Cardiac fibroblast (primary cell): ENCODE measurements at regions not wholly inside any gene's neighbourhood (a gene's known extent, or its start where the extent isn't known, plus 50 kb on each side); places are given as distances from the start of the nearest gene placed in this dataset.
"Not testable (repeated sequence)": the region's sequence is repeated elsewhere in the genome, so short reads cannot be mapped to it uniquely, and the experiment has no call there.

Experiments used
- DNase-seq, 2 donors: peaks; one replicate each; pipeline versions ENCODE4 v3.0.0 to v3.0.0-alpha.2; 2010; ENCODE audit warnings: low read depth in 2 of 2
- H3K4me3 ChIP-seq, 2 donors: replicated peaks in 1 of 2; 1 replicate in 1 of 2; 2 replicates in 1 of 2; pipeline ENCODE4 v1.5.1; 2011; ENCODE audit warnings: low read depth in 2 of 2, low read length in 2 of 2, mild to moderate bottlenecking in 2 of 2, moderate library complexity in 1 of 2
- TF ChIP-seq, protein P1 (sequence below): IDR thresholded peaks from one replicate; pipeline ENCODE4 v1.5.1; 2011; ENCODE audit warnings: low read depth, mild to moderate bottlenecking, low read length, inconsistent platforms

GRCh38 chr11:81967242-81967641, 766.4 kb downstream of the FAM181B start:
- peak; percentile 2 to 9 for DNase-seq
- no peak overlapping the region for H3K4me3 ChIP-seq
- TF ChIP-seq, protein P1, sequence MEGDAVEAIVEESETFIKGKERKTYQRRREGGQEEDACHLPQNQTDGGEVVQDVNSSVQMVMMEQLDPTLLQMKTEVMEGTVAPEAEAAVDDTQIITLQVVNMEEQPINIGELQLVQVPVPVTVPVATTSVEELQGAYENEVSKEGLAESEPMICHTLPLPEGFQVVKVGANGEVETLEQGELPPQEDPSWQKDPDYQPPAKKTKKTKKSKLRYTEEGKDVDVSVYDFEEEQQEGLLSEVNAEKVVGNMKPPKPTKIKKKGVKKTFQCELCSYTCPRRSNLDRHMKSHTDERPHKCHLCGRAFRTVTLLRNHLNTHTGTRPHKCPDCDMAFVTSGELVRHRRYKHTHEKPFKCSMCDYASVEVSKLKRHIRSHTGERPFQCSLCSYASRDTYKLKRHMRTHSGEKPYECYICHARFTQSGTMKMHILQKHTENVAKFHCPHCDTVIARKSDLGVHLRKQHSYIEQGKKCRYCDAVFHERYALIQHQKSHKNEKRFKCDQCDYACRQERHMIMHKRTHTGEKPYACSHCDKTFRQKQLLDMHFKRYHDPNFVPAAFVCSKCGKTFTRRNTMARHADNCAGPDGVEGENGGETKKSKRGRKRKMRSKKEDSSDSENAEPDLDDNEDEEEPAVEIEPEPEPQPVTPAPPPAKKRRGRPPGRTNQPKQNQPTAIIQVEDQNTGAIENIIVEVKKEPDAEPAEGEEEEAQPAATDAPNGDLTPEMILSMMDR = no peak

GRCh38 chr11:81966340-81966739, 767.3 kb downstream of the FAM181B start:
- H3K4me3 ChIP-seq = no peak overlapping the region
- no peak for DNase-seq
- TF ChIP-seq, protein P1 = no peak

GRCh38 chr11:81963018-81963417, 770.6 kb downstream of the FAM181B start:
- TF ChIP-seq, protein P1 = no peak
- no peak overlapping the region for H3K4me3 ChIP-seq
- peak; percentile 21 for DNase-seq

DNA sequence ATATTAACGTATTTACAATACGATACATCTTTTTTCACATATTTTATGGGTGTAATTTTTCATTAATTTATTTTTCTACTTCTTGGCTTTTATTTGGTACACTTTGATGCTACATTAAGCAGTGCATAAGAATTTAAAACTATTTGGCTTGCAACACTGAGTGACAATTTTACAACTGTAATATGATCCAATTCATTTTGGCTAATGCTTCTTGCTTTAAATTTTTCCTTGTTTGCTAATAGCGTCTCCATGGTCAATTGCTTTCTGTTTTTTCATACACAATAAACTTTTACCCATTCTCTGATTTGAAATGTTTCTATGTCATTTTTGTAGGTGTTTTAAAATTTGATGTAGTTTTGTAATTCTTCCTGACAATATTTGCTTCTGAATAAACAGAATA, 773.2 kb downstream of the FAM181B start:
- DNase-seq = no peak
- TF ChIP-seq, protein P1 = no peak
- H3K4me3 ChIP-seq = no peak overlapping the region

- no peak for DNase-seq
- H3K4me3 ChIP-seq = no peak overlapping the region
- TF ChIP-seq, protein P1 = no peak
Observed at GRCh38 chr11:81959341-81959740, 774.3 kb downstream of the FAM181B start.

- DNase-seq, H3K4me3 ChIP-seq: not testable (repeated sequence)
Observed at GRCh38 chr11:81954301-81954700, 779.4 kb downstream of the FAM181B start.

DNA sequence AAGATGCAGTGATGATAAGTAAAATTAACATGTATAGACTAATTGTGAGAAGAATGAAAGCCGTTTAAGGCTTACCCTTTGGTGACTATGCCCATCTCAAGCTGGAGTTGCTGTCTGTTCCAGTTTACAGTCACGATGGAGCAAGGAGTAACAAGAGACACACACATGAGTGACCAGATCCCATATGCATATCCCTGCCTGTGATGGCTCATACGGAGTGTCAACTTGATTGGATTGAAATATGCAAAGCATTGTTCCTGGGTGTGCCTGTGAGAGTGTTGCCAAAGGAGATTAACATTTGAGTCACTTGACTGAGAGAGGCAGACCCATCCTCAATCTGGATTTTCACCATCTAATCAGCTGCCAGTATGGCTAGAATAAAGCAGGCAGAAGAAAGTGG, 786.8 kb downstream of the FAM181B start:
- TF ChIP-seq, protein P1 = no peak
- H3K4me3 ChIP-seq = no peak overlapping the region
- DNase-seq = no peak

GRCh38 chr11:81942646-81943045, 791.0 kb downstream of the FAM181B start:
- TF ChIP-seq, protein P1 = no peak

More at GRCh38 chr11:81942646-81943045, 791.0 kb downstream of the FAM181B start:
- H3K4me3 ChIP-seq = no peak overlapping the region
- no peak for DNase-seq
